H1 (cell line): ENCODE measurements at regions not wholly inside any gene's neighbourhood (a gene's known extent, or its start where the extent isn't known, plus 50 kb on each side); places are given as distances from the start of the nearest gene placed in this dataset.

Experiments
- CTCF ChIA-PET: fragments of 300-600 bp; sonication (Branson Sonifier 250); formaldehyde crosslinking; loops from one replicate; lab custom pipeline; 2021; ENCODE audit not compliant: partially characterized antibody; lab: Charles Lee
- POLR2A ChIA-PET: fragments of 300-600 bp; sonication (Branson Sonifier 250); formaldehyde crosslinking; loops from one replicate; lab custom pipeline; 2021; ENCODE audit warnings: inconsistent platforms; ENCODE audit not compliant: partially characterized antibody; lab: Charles Lee
- DNase-seq, 2 experiments: peaks; one replicate each; pipeline versions ENCODE4 v3.0.0 to v3.0.0-alpha.2; 2010 to 2022; ENCODE audit warnings: low spot score in 2 of 2, low read depth in 1 of 2, mixed read lengths in 1 of 2
- FAIRE-seq: peaks from 2 replicates; lab custom pipeline; 2011; peaks lifted over from hg19 to GRCh38; lab: Jason Lieb, UNC
- H2AFZ ChIP-seq: 2 replicates; pipeline ENCODE4 v1.8.1; 2012; ENCODE audit warnings: low read length, inconsistent platforms
- H2AK5ac ChIP-seq: 2 replicates; pipeline ENCODE4 v1.6.1; 2013; ENCODE audit warnings: low read depth, low read length
- H2BK120ac ChIP-seq: replicated peaks from 2 replicates; pipeline ENCODE3; 2013; ENCODE audit warnings: low read depth, low read length, inconsistent platforms
- H2BK12ac ChIP-seq: 2 replicates; pipeline ENCODE4 v1.6.1; 2013; ENCODE audit warnings: low read depth, low read length
- H2BK15ac ChIP-seq: 2 replicates; pipeline ENCODE4 v1.6.1; 2013; ENCODE audit warnings: low read length
- H2BK20ac ChIP-seq: 2 replicates; pipeline ENCODE4 v1.6.1; 2013; ENCODE audit warnings: low read length
- H2BK5ac ChIP-seq: 2 replicates; pipeline ENCODE4 v1.6.1; 2013; ENCODE audit warnings: low read depth, low read length
- H3K14ac ChIP-seq: 2 replicates; pipeline ENCODE4 v1.6.1; 2013; ENCODE audit warnings: inconsistent platforms; ENCODE audit not compliant: insufficient read length
- H3K18ac ChIP-seq: 2 replicates; pipeline ENCODE4 v1.6.1; 2013; ENCODE audit warnings: low read length; ENCODE audit errors: extremely low read depth
- H3K23ac ChIP-seq: 2 replicates; pipeline ENCODE4 v1.6.1; 2013; ENCODE audit warnings: inconsistent platforms; ENCODE audit not compliant: insufficient read length
- H3K23me2 ChIP-seq: 2 replicates; pipeline ENCODE4 v1.6.1; 2013; ENCODE audit warnings: low read depth, low read length
- H3K27ac ChIP-seq: 2 replicates; pipeline ENCODE4 v1.6.1; 2011; ENCODE audit warnings: low read depth, low read length, inconsistent platforms
- H3K27me3 ChIP-seq, 4 experiments: replicated peaks in 1 of 4; 1 replicate in 1 of 4; 2 replicates in 3 of 4; pipeline versions ENCODE4 v1.6.1 to v1.8.1; 2011 to 2013; ENCODE audit warnings: low read length in 3 of 4, mild to moderate bottlenecking in 3 of 4, inconsistent platforms in 2 of 4, mixed read lengths in 2 of 4, moderate library complexity in 1 of 4; ENCODE audit not compliant: control insufficient read depth in 3 of 4, insufficient read depth in 3 of 4; ENCODE audit errors: extremely low read depth in 1 of 4
- H3K36me3 ChIP-seq, 4 experiments: 2 replicates each; pipeline versions ENCODE4 v1.6.1 to v1.8.1; 2011 to 2013; ENCODE audit warnings: mild to moderate bottlenecking in 4 of 4, low read length in 3 of 4, moderate library complexity in 2 of 4, control low read depth in 1 of 4, inconsistent platforms in 1 of 4; ENCODE audit not compliant: insufficient read depth in 4 of 4, control insufficient read depth in 2 of 4
- H3K4ac ChIP-seq: replicated peaks from 2 replicates; pipeline ENCODE3; 2013; ENCODE audit warnings: low read length, low read depth, mixed read lengths, inconsistent platforms; ENCODE audit not compliant: insufficient read length
- H3K4me1 ChIP-seq, 4 experiments: replicated peaks in 1 of 4; 1 replicate in 1 of 4; 2 replicates in 3 of 4; pipeline versions ENCODE4 v1.6.1 to v1.8.1; 2011 to 2013; ENCODE audit warnings: low read length in 3 of 4, inconsistent platforms in 2 of 4, mixed read lengths in 1 of 4; ENCODE audit not compliant: insufficient read depth in 4 of 4, control insufficient read depth in 3 of 4
- H3K4me2 ChIP-seq, 2 experiments: 2 replicates each; pipeline versions ENCODE4 v1.6.1 to v1.8.1; 2011 to 2013; ENCODE audit warnings: low read depth in 2 of 2, low read length in 2 of 2, control low read depth in 1 of 2, inconsistent platforms in 1 of 2, mild to moderate bottlenecking in 1 of 2; ENCODE audit not compliant: insufficient read depth in 1 of 2
- H3K4me3 ChIP-seq, 4 experiments: fragments of 200-600, 300-600 bp in 1 of 4; sonication (generic), shearing (Covaris generic), sonication (Bioruptor Twin) in 1 of 4; 2 replicates each; pipeline versions ENCODE4 v1.5.1 to v1.8.1; 2011 to 2016; ENCODE audit warnings: low read length in 4 of 4, low read depth in 3 of 4, control low read depth in 2 of 4, inconsistent platforms in 2 of 4, mild to moderate bottlenecking in 2 of 4, mixed read lengths in 1 of 4, moderate library complexity in 1 of 4; ENCODE audit not compliant: insufficient read depth in 2 of 4; ENCODE audit errors: extremely low read depth in 1 of 4
- H3K56ac ChIP-seq: replicated peaks from 2 replicates; pipeline ENCODE3; 2013; ENCODE audit warnings: low read depth, mild to moderate bottlenecking, mixed read lengths, low read length, inconsistent platforms; ENCODE audit not compliant: insufficient read length
- H3K79me1 ChIP-seq: 2 replicates; pipeline ENCODE4 v1.6.1; 2013; ENCODE audit warnings: low read depth, low read length, control low read depth
- H3K79me2 ChIP-seq, 2 experiments: 2 replicates each; pipeline versions ENCODE4 v1.6.1 to v1.8.1; 2012 to 2013; ENCODE audit warnings: low read length in 2 of 2, mild to moderate bottlenecking in 2 of 2, inconsistent platforms in 1 of 2; ENCODE audit not compliant: insufficient read depth in 2 of 2, control insufficient read depth in 1 of 2
- H3K9ac ChIP-seq, 4 experiments: replicated peaks in 1 of 4; 1 replicate in 1 of 4; 2 replicates in 3 of 4; pipeline versions ENCODE4 v1.6.1 to v1.8.1; 2011 to 2013; ENCODE audit warnings: low read depth in 3 of 4, low read length in 3 of 4, control low read depth in 2 of 4, mild to moderate bottlenecking in 2 of 4, moderate library complexity in 2 of 4, inconsistent platforms in 1 of 4; ENCODE audit errors: extremely low read depth in 1 of 4
- H3K9me3 ChIP-seq, 2 experiments: 2 replicates each; pipeline versions ENCODE4 v1.6.1 to v1.8.1; 2012 to 2013; ENCODE audit warnings: mild to moderate bottlenecking in 2 of 2, moderate library complexity in 2 of 2, control low read depth in 1 of 2, inconsistent platforms in 1 of 2, low read depth in 1 of 2, low read length in 1 of 2, mixed read lengths in 1 of 2; ENCODE audit not compliant: insufficient read depth in 2 of 2
- H4K20me1 ChIP-seq, 2 experiments: replicated peaks in 1 of 2; 2 replicates each; pipeline versions ENCODE3 to v1.8.1; 2011 to 2013; ENCODE audit warnings: inconsistent platforms in 2 of 2, low read length in 2 of 2, mild to moderate bottlenecking in 1 of 2; ENCODE audit not compliant: insufficient read depth in 2 of 2, control insufficient read depth in 1 of 2
- H4K5ac ChIP-seq: 2 replicates; pipeline ENCODE4 v1.6.1; 2013; ENCODE audit warnings: low read length, low read depth, mixed read lengths, inconsistent platforms; ENCODE audit not compliant: insufficient read length
- H4K8ac ChIP-seq: 2 replicates; pipeline ENCODE4 v1.8.0; 2013; ENCODE audit warnings: mild to moderate bottlenecking, moderate library complexity, low read length, inconsistent platforms; ENCODE audit not compliant: insufficient read depth; ENCODE audit errors: extremely low read depth
- H4K91ac ChIP-seq: replicated peaks from 2 replicates; pipeline ENCODE3; 2013; ENCODE audit warnings: low read length, mixed read lengths, inconsistent platforms; ENCODE audit not compliant: insufficient read length
- CBX5 ChIP-seq: fragments of 300-800, 300-1000 bp; sonication (generic); IDR thresholded peaks from 2 replicates; pipeline ENCODE4 v1.7.1; 2016; ENCODE audit warnings: antibody characterized with exemption, low read length, low read depth
- CHD1 ChIP-seq: IDR thresholded peaks from 2 replicates; pipeline ENCODE4 v1.6.1; 2012; ENCODE audit warnings: low read depth, low read length, improper control_type of control experiment
- EP300 ChIP-seq, 2 experiments: IDR thresholded peaks; 1 replicate in 1 of 2; 2 replicates in 1 of 2; pipeline ENCODE4 v1.6.1; 2011 to 2012; ENCODE audit warnings: low read depth in 2 of 2, low read length in 2 of 2, mild to moderate bottlenecking in 2 of 2, borderline replicate concordance in 1 of 2, inconsistent platforms in 1 of 2, moderate library complexity in 1 of 2
- FOSL1 ChIP-seq: IDR thresholded peaks from 2 replicates; pipeline ENCODE4 v1.6.1; 2011; ENCODE audit warnings: mild to moderate bottlenecking, low read depth, low read length, moderate library complexity; ENCODE audit not compliant: insufficient read depth
- GABPA ChIP-seq: IDR thresholded peaks from 2 replicates; pipeline ENCODE4 v1.6.1; 2011; ENCODE audit warnings: mild to moderate bottlenecking, low read length, moderate library complexity, borderline replicate concordance; ENCODE audit not compliant: insufficient read depth
- POLR2AphosphoS5 ChIP-seq: IDR thresholded peaks from 2 replicates; pipeline ENCODE4 v1.6.1; 2011; ENCODE audit warnings: low read depth, low read length
- RBBP5 ChIP-seq: IDR thresholded peaks from 2 replicates; pipeline ENCODE4 v1.7.1; 2012; ENCODE audit warnings: low read depth, mild to moderate bottlenecking, inconsistent platforms, low read length, moderate library complexity, borderline replicate concordance
- RXRA ChIP-seq: IDR thresholded peaks from 2 replicates; pipeline ENCODE4 v1.6.1; 2011; ENCODE audit warnings: low read depth, mild to moderate bottlenecking, low read length, moderate library complexity; ENCODE audit not compliant: insufficient read depth
- SIX5 ChIP-seq: IDR thresholded peaks from 2 replicates; pipeline ENCODE4 v1.6.1; 2011; ENCODE audit warnings: mild to moderate bottlenecking, low read depth, low read length
- SRF ChIP-seq: IDR thresholded peaks from 2 replicates; pipeline ENCODE4 v1.6.1; 2011; ENCODE audit warnings: mild to moderate bottlenecking, low read depth, low read length, moderate library complexity
- whole genome bisulfite sequencing, 2 experiments: shearing (Covaris generic) in 1 of 2; methylation state at CpG; one replicate each; pipeline versions ENCODE4 v1.1.6 to v1.1.7; 2013 to 2015; ENCODE audit warnings: low lambda C conversion rate in 2 of 2, mixed read lengths in 2 of 2, inconsistent platforms in 1 of 2, low coverage in 1 of 2, missing lambda C conversion rate in 1 of 2; ENCODE audit not compliant: insufficient replicate concordance in 2 of 2, insufficient coverage in 1 of 2, insufficient read length in 1 of 2; ENCODE audit errors: extremely low coverage in 1 of 2, missing lambda C conversion rate in 1 of 2; 5-methylcytosine and 5-hydroxymethylcytosine counted together
- TF ChIP-seq, protein P1 (sequence below): IDR thresholded peaks from 2 replicates; pipeline ENCODE4 v1.6.1; 2012; ENCODE audit warnings: inconsistent platforms
- TF ChIP-seq, protein P2 (sequence below), 3 experiments: IDR thresholded peaks; 1 replicate in 2 of 3; 2 replicates in 1 of 3; pipeline versions ENCODE4 v1.5.1 to v1.6.1; 2011; ENCODE audit warnings: low read length in 3 of 3, mild to moderate bottlenecking in 3 of 3, inconsistent platforms in 2 of 3, low read depth in 1 of 3, moderate library complexity in 1 of 3; ENCODE audit not compliant: insufficient read depth in 1 of 3; ENCODE audit errors: control extremely low read depth in 1 of 3

GRCh38 chr12:24387381-24387780 is 437.9 kb upstream of the SOX5 start:
- 94% methylated on average over 3 of the region's 3 CpGs; no CpG with 5 or more reads in 1 of the 2 experiments for WGBS, 2 experiments
- no peak overlapping the region for H3K4me2 ChIP-seq
- no peak overlapping the region for H3K23ac ChIP-seq
- no peak overlapping the region for H2AFZ ChIP-seq
- H3K27me3 ChIP-seq: no peaks in the 10 kb centered on the region
- no peak overlapping the region for H3K27ac ChIP-seq
- H4K8ac ChIP-seq: no peak overlapping the region
- FAIRE-seq: no peak
- no peak overlapping the region for H3K4me3 ChIP-seq
- no peak overlapping the region for H2BK15ac ChIP-seq
- POLR2A ChIA-PET: no interaction called here
- H2AK5ac ChIP-seq: no peak overlapping the region
- H2BK120ac ChIP-seq: no peak overlapping the region
- H3K36me3 ChIP-seq: no peaks in the 10 kb centered on the region
- H3K79me1 ChIP-seq: no peaks in the 10 kb centered on the region
- H3K9ac ChIP-seq: no peak overlapping the region
- DNase-seq: no peak
- H4K91ac ChIP-seq: no peak overlapping the region
- H3K18ac ChIP-seq: no peak overlapping the region
- H3K79me2 ChIP-seq: no peaks in the 10 kb centered on the region
- H3K4me1 ChIP-seq: no peaks in the 10 kb centered on the region
- no peak overlapping the region for H4K5ac ChIP-seq
- peaks cover 3 to 7% of the 10 kb centered on the region in 2 experiments; a peak in 2 of 4 replicates for H3K9me3 ChIP-seq
- H2BK20ac ChIP-seq: no peak overlapping the region
- H3K56ac ChIP-seq: no peak overlapping the region
- H3K4ac ChIP-seq: no peak overlapping the region
- H3K23me2 ChIP-seq: no peaks in the 10 kb centered on the region
- H2BK5ac ChIP-seq: no peak overlapping the region
- H2BK12ac ChIP-seq: no peak overlapping the region
- no peaks in the 10 kb centered on the region for H4K20me1 ChIP-seq
- CTCF ChIA-PET: interaction anchor here (0.9 kb wide), 1 partner anchor 9 kb away, joined by 3 read pairs; no protein-coding TSS in a partner anchor
- H3K14ac ChIP-seq: no peak overlapping the region
- TF ChIP-seq POLR2AphosphoS5 (no peak), SIX5 (no peak), GABPA (no peak), CBX5 (no peak), CHD1 (no peak), RBBP5 (no peak), FOSL1 (no peak), SRF (no peak), EP300 (IDR thresholded peaks at IDR 0.05; ENCODE audit: borderline replicate concordance in 1 of 2, low read depth in 2 of 2, low read length in 2 of 2) (no peak), RXRA (no peak)
- TF ChIP-seq, protein P1, sequence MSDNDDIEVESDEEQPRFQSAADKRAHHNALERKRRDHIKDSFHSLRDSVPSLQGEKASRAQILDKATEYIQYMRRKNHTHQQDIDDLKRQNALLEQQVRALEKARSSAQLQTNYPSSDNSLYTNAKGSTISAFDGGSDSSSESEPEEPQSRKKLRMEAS: no peak
- TF ChIP-seq, protein P2, sequence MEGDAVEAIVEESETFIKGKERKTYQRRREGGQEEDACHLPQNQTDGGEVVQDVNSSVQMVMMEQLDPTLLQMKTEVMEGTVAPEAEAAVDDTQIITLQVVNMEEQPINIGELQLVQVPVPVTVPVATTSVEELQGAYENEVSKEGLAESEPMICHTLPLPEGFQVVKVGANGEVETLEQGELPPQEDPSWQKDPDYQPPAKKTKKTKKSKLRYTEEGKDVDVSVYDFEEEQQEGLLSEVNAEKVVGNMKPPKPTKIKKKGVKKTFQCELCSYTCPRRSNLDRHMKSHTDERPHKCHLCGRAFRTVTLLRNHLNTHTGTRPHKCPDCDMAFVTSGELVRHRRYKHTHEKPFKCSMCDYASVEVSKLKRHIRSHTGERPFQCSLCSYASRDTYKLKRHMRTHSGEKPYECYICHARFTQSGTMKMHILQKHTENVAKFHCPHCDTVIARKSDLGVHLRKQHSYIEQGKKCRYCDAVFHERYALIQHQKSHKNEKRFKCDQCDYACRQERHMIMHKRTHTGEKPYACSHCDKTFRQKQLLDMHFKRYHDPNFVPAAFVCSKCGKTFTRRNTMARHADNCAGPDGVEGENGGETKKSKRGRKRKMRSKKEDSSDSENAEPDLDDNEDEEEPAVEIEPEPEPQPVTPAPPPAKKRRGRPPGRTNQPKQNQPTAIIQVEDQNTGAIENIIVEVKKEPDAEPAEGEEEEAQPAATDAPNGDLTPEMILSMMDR (IDR thresholded peaks at IDR 0.05; ENCODE audit: control extremely low read depth in 1 of 3, insufficient read depth in 1 of 3, low read depth in 1 of 3, low read length in 3 of 3): no peak
